ENCODE measurements at regions not wholly inside any gene's neighbourhood (a gene's known extent, or its start where the extent isn't known, plus 50 kb on each side); places are given as distances from the start of the nearest gene placed in this dataset.

DNA sequence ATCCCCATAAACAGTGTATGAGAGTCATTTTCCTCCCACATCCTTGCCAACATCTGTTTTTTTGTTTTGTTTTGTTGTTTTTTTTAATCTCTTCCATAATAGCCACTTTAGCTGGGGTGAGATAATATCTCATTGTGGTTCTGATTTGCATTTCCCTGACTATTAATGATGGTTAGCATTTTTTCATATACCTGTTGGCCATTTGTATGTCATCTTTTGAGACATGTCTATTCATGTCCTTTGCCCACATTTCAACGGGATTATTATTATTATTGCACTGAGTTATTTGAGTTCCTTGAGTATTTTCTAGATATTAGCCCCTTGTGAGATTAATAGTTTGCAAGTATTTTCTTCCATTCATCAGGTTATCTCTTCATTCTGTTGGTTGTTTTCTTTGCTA, 223.3 kb downstream of the LPIN1 start:
- no peak overlapping the region for H3K4me3 ChIP-seq
- TF ChIP-seq, protein P1, sequence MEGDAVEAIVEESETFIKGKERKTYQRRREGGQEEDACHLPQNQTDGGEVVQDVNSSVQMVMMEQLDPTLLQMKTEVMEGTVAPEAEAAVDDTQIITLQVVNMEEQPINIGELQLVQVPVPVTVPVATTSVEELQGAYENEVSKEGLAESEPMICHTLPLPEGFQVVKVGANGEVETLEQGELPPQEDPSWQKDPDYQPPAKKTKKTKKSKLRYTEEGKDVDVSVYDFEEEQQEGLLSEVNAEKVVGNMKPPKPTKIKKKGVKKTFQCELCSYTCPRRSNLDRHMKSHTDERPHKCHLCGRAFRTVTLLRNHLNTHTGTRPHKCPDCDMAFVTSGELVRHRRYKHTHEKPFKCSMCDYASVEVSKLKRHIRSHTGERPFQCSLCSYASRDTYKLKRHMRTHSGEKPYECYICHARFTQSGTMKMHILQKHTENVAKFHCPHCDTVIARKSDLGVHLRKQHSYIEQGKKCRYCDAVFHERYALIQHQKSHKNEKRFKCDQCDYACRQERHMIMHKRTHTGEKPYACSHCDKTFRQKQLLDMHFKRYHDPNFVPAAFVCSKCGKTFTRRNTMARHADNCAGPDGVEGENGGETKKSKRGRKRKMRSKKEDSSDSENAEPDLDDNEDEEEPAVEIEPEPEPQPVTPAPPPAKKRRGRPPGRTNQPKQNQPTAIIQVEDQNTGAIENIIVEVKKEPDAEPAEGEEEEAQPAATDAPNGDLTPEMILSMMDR (IDR thresholded peaks at IDR 0.05): no peak
- H3K27ac ChIP-seq: no peak overlapping the region
- DNase-seq (ENCODE audit: low spot score): no peak

DNA sequence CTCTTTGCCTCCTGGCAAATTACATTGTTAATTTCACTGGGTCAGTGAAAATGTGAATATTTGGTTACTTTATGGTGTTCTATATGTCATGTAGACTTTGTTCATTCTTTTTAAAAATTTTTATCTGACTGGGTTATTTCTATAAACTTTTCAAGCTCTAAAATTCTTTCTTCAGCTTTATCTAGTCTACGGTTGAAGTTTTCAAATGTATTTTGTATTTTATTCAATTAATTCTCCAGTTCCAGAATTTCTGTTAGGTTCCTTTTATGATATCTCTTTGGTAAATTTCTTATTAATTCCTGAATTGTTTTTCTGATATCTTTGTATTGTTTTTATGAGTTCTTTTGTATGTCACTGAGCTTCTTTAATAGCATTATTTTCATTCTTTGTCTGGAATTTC, 228.1 kb downstream of the LPIN1 start:
- no peak for DNase-seq (ENCODE audit: low spot score)
- Histone ChIP-seq H3K27ac (no peak overlapping the region), H3K4me3 (no peak overlapping the region)
- TF ChIP-seq, protein P1 (IDR thresholded peaks at IDR 0.05): no peak

DNA sequence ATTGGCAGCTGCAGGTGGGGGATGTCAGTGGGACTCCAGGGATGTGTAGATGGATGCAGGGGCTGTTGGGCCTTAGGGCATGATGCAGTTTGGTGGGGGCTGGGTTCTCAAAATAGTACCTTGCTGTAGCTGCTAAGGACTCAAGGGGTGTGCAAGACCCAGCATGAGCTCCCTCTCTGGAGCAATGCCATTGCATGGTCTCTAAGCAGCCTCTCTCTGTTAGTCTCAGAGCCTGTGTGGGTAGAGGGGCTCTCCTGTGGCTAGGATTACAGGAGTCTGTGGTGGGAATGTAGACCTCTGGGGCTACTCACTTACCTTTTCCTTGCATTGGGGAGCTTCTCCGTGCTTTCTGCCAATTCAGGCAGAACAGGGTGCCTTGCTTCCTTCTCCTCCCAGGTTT, 228.9 kb downstream of the LPIN1 start:
- Histone ChIP-seq H3K4me3 (no peak overlapping the region), H3K27ac (no peak overlapping the region)
- no peak for DNase-seq (ENCODE audit: low spot score)
- TF ChIP-seq, protein P1 (IDR thresholded peaks at IDR 0.05): no peak

DNA sequence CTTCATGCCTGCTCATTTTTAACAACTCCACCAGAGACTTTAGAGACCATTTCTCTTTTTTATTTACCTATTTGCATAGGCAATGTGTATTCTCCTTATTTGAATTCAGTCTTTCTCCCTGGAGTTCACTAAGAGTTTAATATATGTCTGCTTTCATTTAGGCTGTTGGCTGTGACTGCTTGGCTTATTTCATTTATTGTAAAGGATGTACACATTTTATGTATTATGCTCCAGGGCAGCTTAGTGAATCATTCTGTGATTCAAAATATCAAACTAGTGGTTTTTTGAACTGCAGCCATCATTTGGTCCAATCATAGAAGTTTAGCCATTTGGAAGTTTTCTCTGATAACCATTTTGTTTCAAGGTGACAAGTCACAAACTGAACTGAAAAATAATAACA, 229.6 kb downstream of the LPIN1 start:
- TF ChIP-seq, protein P1 (IDR thresholded peaks at IDR 0.05): no peak
- Histone ChIP-seq H3K27ac (no peak overlapping the region), H3K4me3 (no peak overlapping the region)
- DNase-seq (ENCODE audit: low spot score): no peak

DNA sequence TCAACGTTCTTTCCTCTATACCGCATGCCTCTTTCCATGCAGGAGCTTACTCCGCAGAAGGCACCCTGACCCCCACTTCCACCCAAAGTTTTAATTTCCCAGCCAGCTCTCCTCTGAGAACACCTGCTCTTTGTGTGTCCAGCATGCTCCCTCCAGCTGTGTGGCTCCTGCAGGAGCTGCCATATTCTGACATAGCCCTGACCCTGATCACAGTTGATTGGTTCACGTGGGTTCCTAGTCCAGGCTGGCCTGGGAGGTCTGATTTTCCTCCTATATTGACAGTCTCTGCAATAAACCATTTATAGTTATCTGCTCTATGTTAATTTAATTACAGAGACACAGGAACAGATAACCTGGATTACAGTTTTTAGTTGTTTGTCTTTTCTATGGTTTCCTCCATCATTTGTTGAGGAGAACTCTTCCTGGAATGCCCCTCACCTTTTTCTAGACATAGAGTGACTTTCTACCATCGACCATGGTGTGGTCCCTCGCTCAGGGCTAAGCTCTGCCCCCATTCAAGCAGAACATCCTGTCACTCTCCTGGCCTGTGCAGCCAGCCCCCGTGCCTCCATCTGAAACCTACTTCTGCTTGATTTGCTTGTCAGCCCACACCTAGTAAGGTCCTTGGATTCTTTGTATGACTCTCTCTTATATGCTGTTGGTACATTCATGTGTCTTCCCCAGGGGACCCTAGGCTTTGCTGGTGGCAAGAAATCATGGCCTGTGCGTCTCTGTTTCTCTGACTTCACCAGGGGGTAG, 231.5 kb downstream of the LPIN1 start:
- Histone ChIP-seq H3K27ac (no peak overlapping the region), H3K4me3 (no peak overlapping the region)
- DNase-seq (ENCODE audit: low spot score): no peak
- TF ChIP-seq, protein P1 (IDR thresholded peaks at IDR 0.05): no peak

DNA sequence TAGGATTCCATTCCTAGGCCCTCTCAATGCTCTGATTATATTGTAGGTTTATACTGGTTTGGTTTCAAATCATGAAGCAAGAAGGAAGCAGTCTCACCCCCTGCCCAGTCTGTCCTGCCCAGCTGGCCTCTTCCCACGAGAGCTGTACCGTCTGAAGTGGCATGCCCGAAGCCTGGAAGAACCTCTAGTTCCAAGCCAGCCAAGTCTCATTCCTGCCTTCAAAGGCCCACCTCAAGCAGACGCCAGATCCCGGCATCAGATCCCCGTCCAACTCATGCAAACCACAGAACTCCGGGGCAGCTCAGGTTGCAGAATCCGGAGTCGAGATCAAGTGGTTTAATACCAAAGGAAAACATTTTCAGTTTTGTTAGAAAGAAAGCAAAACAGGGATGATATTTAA, 234.4 kb downstream of the LPIN1 start:
- TF ChIP-seq, protein P1 (IDR thresholded peaks at IDR 0.05): no peak
- Histone ChIP-seq H3K4me3 (no peak overlapping the region), H3K27ac (no peak overlapping the region)
- no peak for DNase-seq (ENCODE audit: low spot score)

DNA sequence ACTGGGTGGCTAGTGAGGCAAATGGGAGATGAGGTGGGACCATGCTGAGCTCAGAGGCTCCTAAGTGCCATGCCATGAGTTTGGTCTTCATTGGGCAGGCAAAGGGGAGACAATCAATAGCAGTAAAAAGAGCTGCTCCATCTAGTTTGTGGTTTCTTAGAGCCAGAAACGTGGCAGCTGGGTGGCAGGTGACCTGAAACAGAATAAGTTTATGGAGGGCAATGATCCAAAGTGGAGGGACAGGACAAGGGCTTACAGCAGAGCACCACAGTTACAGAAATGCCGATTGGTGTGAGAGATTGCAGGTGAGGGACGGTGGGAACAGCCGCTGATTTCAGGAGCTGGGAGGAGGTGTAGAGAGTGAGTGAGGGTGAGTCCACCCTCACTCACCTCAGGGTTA, 237.0 kb downstream of the LPIN1 start:
- Histone ChIP-seq H3K4me3 (no peak overlapping the region), H3K27ac (no peak overlapping the region)
- TF ChIP-seq, protein P1 (IDR thresholded peaks at IDR 0.05): no peak
- no peak for DNase-seq (ENCODE audit: low spot score)

Data from coronary artery (tissue), 2 donors.